Tibial nerve (tissue), 4 donors: ENCODE measurements at regions not wholly inside any gene's neighbourhood (a gene's known extent, or its start where the extent isn't known, plus 50 kb on each side); places are given as distances from the start of the nearest gene placed in this dataset.
"Not testable (repeated sequence)": the region's sequence is repeated elsewhere in the genome, so short reads cannot be mapped to it uniquely, and the experiment has no call there.

ENCODE experiments used
- DNase-seq, 2 donors: peaks; one replicate each; pipeline ENCODE4 v3.0.0-alpha.2; 2019; ENCODE audit warnings: low spot score in 2 of 2
- H3K27ac ChIP-seq, 4 donors: fragments of 200-600 bp; sonication (generic) in 3 of 4; one replicate each; pipeline ENCODE4 v1.5.1; 2017 to 2019; ENCODE audit warnings: mild to moderate bottlenecking in 1 of 4
- H3K27me3 ChIP-seq, 2 donors: fragments of 200-600 bp; sonication (generic) in 1 of 2; one replicate each; pipeline versions ENCODE4 v1.5.1 to v1.6.0; 2017 to 2019
- H3K36me3 ChIP-seq, 3 donors: fragments of 200-600 bp; sonication (generic); one replicate each; pipeline ENCODE4 v1.5.1; 2018 to 2019
- H3K4me1 ChIP-seq, 4 donors: fragments of 200-600 bp; sonication (generic) in 3 of 4; one replicate each; pipeline ENCODE4 v1.5.1; 2017 to 2019
- H3K4me3 ChIP-seq, 4 donors: fragments of 200-600 bp; sonication (generic) in 3 of 4; one replicate each; pipeline ENCODE4 v1.5.1; 2017 to 2019; ENCODE audit warnings: mild to moderate bottlenecking in 1 of 4, moderate library complexity in 1 of 4
- H3K9me3 ChIP-seq, 4 donors: fragments of 200-600 bp; sonication (generic) in 3 of 4; one replicate each; pipeline ENCODE4 v1.5.1; 2017 to 2019
- EP300 ChIP-seq, 2 donors: sonication (generic); formaldehyde crosslinking; IDR thresholded peaks; one replicate each; pipeline ENCODE4 v1.6.1; 2017; ENCODE audit warnings: antibody characterized with exemption in 2 of 2, mild to moderate bottlenecking in 1 of 2
- POLR2A ChIP-seq, 2 donors: fragments of 450-650 bp; IDR thresholded peaks; one replicate each; pipeline ENCODE4 v1.6.1; 2017; ENCODE audit warnings: antibody characterized with exemption in 2 of 2, mild to moderate bottlenecking in 2 of 2, moderate library complexity in 2 of 2
- WGBS, 2 donors: methylation state at CpG; one replicate each; pipeline ENCODE4 v1.1.5; 2018; 5-methylcytosine and 5-hydroxymethylcytosine counted together
- TF ChIP-seq, protein P1 (sequence below), 5 experiments: fragments of 200-600 bp in 3 of 5; fragments of 450-650 bp in 2 of 5; sonication (generic) in 3 of 5; IDR thresholded peaks; one replicate each; pipeline ENCODE4 v1.5.1; 2016 to 2019; ENCODE audit warnings: antibody characterized with exemption in 5 of 5, mild to moderate bottlenecking in 3 of 5, moderate library complexity in 2 of 5

DNA sequence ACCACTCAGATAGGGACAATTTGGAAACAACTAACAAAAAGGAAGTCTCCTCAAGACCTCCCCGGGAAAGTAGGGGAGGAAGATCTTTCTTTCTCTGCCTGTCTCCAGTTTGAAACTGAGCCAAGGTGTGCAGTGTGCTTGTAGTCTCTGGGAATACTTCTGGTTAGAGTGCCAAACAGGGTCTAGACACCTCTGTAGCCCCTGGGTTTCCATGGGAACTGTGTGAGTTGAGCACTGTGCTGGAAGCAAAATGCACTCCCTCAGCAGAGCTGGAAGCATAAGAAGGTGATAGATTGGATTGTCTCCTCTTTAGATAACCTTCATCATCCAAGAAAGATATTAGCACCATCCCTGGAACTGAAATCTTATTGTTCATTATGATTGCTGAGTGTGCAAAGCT lies 129.2 kb upstream of the TNPO1 start:
- no peaks in the 10 kb centered on the region for H3K36me3 ChIP-seq
- H3K4me1 ChIP-seq: peaks cover 0 to 1% (median 0%) of the 10 kb centered on the region in 4 donors
- H3K27ac ChIP-seq: no peak overlapping the region
- no peaks in the 10 kb centered on the region for H3K27me3 ChIP-seq
- TF ChIP-seq EP300 (IDR thresholded peaks at IDR 0.05) (no peak), POLR2A (IDR thresholded peaks at IDR 0.05) (no peak)
- TF ChIP-seq, protein P1, sequence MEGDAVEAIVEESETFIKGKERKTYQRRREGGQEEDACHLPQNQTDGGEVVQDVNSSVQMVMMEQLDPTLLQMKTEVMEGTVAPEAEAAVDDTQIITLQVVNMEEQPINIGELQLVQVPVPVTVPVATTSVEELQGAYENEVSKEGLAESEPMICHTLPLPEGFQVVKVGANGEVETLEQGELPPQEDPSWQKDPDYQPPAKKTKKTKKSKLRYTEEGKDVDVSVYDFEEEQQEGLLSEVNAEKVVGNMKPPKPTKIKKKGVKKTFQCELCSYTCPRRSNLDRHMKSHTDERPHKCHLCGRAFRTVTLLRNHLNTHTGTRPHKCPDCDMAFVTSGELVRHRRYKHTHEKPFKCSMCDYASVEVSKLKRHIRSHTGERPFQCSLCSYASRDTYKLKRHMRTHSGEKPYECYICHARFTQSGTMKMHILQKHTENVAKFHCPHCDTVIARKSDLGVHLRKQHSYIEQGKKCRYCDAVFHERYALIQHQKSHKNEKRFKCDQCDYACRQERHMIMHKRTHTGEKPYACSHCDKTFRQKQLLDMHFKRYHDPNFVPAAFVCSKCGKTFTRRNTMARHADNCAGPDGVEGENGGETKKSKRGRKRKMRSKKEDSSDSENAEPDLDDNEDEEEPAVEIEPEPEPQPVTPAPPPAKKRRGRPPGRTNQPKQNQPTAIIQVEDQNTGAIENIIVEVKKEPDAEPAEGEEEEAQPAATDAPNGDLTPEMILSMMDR (IDR thresholded peaks at IDR 0.05): no peak
- peaks cover 0 to 5% (median 0%) of the 10 kb centered on the region in 4 donors for H3K9me3 ChIP-seq
- 52 to 71% methylated on average over 1 of the region's 1 CpG for WGBS, 2 donors
- H3K4me3 ChIP-seq: no peak overlapping the region
- no peak for DNase-seq

DNA sequence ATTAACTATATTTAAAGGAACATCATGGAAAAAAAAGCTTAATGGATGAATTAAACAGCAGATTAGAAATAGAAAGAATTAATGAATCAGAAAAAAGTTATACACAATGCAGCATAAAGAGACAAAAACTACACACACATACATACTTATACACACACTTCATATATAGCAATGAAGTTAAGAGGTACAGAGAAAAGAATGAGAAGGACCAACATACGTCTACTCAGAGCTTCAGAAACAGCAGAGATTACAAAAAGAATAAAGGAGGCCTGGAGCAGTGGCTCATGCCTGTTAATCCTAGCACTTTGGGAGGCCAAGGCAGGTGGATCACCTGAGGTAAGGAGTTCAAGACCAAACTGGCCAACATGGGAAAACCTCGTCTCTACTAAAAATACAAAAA lies 133.9 kb upstream of the TNPO1 start:
- H3K4me1 ChIP-seq: no peaks in the 10 kb centered on the region
- WGBS, 2 donors: 95 to 97% methylated on average over 2 of the region's 2 CpGs
- no peaks in the 10 kb centered on the region for H3K36me3 ChIP-seq
- peaks cover 0 to 6% (median 0%) of the 10 kb centered on the region in 4 donors for H3K9me3 ChIP-seq
- DNase-seq: no peak
- no peaks in the 10 kb centered on the region for H3K27me3 ChIP-seq
- TF ChIP-seq, protein P1 (IDR thresholded peaks at IDR 0.05): no peak
- TF ChIP-seq POLR2A (IDR thresholded peaks at IDR 0.05) (no peak), EP300 (IDR thresholded peaks at IDR 0.05) (no peak)
- H3K4me3 ChIP-seq: no peak overlapping the region
- H3K27ac ChIP-seq: no peak overlapping the region

DNA sequence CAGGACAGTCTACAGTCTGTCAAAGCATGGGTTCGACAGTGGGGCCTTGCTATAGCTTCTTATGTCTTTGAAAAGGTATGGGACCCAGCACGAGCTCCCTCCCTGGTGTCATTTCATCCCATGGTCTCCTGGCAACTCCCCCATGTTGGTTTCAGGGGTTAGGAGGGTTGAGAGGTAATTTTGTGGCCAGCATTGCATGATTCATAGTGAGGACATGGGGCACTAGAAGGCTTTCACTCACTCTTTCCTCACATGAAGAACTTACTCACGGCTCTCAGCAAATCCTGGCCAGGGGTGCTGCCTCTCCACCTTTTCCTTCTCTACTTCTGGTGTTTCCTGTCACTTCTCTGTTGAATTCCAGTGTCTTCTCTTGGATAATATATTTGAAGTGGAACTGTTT lies 134.7 kb upstream of the TNPO1 start:
- Histone ChIP-seq H3K4me1 (no peaks in the 10 kb centered on the region), H3K27ac (no peak overlapping the region), H3K27me3 (no peaks in the 10 kb centered on the region), H3K9me3 (peaks cover 0 to 6% (median 0%) of the 10 kb centered on the region in 4 donors), H3K4me3 (no peak overlapping the region), H3K36me3 (no peaks in the 10 kb centered on the region)
- no peak for DNase-seq
- 87% methylated on average over 3 of the region's 3 CpGs for WGBS, 2 donors
- TF ChIP-seq POLR2A (IDR thresholded peaks at IDR 0.05) (no peak), EP300 (IDR thresholded peaks at IDR 0.05) (no peak)
- TF ChIP-seq, protein P1 (IDR thresholded peaks at IDR 0.05): no peak

DNA sequence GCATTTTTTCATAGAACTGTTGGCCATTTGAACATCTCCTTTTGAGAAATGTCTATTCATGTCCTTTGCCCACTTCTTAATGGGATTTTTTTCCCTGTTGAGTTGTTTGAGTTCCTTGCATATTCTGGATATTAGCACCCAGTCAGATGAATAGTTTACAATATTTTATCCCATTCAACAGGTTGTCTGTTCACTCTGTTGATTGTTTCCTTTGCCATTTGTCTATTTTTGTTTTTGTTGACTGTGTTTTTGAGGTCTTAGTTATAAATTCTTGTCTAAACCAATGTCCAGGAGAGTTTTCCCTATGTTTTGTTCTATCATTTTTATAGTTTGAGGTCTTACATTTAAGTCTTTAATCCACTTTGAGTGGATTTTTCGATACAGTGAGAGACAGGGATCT lies 139.0 kb upstream of the TNPO1 start:
- no peaks in the 10 kb centered on the region for H3K36me3 ChIP-seq
- H3K9me3 ChIP-seq: peaks cover 0 to 9% (median 0%) of the 10 kb centered on the region in 4 donors
- no peak for TF ChIP-seq POLR2A (IDR thresholded peaks at IDR 0.05)
- TF ChIP-seq EP300 (IDR thresholded peaks at IDR 0.05): no peak
- TF ChIP-seq, protein P1 (IDR thresholded peaks at IDR 0.05): no peak
- WGBS, 2 donors: 75 to 77% methylated on average over 1 of the region's 1 CpG
- H3K4me1 ChIP-seq: no peaks in the 10 kb centered on the region
- no peak for DNase-seq
- H3K27ac ChIP-seq: no peak overlapping the region
- H3K27me3 ChIP-seq: no peaks in the 10 kb centered on the region
- no peak overlapping the region for H3K4me3 ChIP-seq

DNA sequence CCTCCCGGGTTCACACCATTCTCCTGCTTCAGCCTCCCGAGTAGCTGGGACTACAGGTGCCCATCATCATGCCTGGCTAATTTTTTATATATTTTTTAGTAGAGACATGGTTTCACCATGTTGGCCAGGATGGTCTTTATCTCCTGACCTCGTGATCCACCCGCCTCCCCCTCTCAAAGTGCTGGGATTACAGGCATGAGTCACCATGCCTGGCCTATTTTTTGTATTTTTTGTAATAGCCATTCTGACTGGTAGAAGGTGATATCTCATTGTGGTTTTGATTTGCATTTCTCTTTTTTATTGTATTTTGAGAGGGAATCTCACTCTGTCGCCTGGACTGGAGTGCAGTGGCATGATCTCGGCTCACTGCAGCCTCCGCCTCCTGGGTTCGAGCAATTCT lies 139.6 kb upstream of the TNPO1 start:
- not testable (repeated sequence) for H3K27ac ChIP-seq, DNase-seq, H3K9me3 ChIP-seq, H3K4me1 ChIP-seq, H3K36me3 ChIP-seq, H3K4me3 ChIP-seq, H3K27me3 ChIP-seq
- WGBS, 2 donors: 92 to 94% methylated on average over 8 of the region's 8 CpGs

DNA sequence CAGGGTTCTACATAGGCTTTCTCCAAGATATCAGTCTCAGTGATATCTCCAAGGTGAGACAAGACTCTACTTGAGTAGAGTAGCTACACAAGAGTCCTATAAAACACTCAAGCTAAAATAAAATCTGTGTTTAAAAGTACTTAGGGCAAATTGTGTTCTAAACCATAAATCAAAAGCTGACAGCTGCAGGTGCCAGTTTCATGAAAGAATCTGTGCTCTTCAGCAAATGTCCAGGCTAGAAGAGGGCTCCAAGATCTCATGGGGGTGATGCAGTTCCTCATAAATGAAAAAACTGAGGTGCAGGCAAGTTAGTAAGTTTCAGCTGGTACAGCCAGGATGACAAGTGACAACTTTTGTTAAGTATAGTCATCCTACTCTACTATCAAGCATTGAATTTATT lies 142.8 kb upstream of the TNPO1 start:
- H3K36me3 ChIP-seq: no peaks in the 10 kb centered on the region
- no peaks in the 10 kb centered on the region for H3K4me1 ChIP-seq
- TF ChIP-seq EP300 (IDR thresholded peaks at IDR 0.05): no peak
- TF ChIP-seq, protein P1 (IDR thresholded peaks at IDR 0.05): no peak
- TF ChIP-seq POLR2A (IDR thresholded peaks at IDR 0.05): no peak
- peaks cover 0 to 7% (median 0%) of the 10 kb centered on the region in 4 donors for H3K9me3 ChIP-seq
- no peak overlapping the region for H3K4me3 ChIP-seq
- no peak overlapping the region for H3K27ac ChIP-seq
- no peak for DNase-seq
- H3K27me3 ChIP-seq: no peaks in the 10 kb centered on the region
